Suprapubic skin (tissue), 4 donors: ENCODE measurements at regions not wholly inside any gene's neighbourhood (a gene's known extent, or its start where the extent isn't known, plus 50 kb on each side); places are given as distances from the start of the nearest gene placed in this dataset.

ENCODE experiments used
- DNase-seq, 2 donors: peaks; one replicate each; pipeline ENCODE4 v3.0.0-alpha.2; 2019; ENCODE audit warnings: low spot score in 2 of 2
- H3K27ac ChIP-seq: fragments of 200-600 bp; sonication (generic); one replicate; pipeline ENCODE4 v1.5.1; 2019
- H3K27me3 ChIP-seq: fragments of 200-600 bp; sonication (generic); one replicate; pipeline ENCODE4 v1.5.1; 2019
- H3K36me3 ChIP-seq: fragments of 200-600 bp; sonication (generic); one replicate; pipeline ENCODE4 v1.5.1; 2019
- H3K4me1 ChIP-seq: fragments of 200-600 bp; sonication (generic); one replicate; pipeline ENCODE4 v1.5.1; 2019
- H3K4me3 ChIP-seq: fragments of 200-600 bp; sonication (generic); one replicate; pipeline ENCODE4 v1.5.1; 2019; ENCODE audit warnings: mild to moderate bottlenecking
- H3K9me3 ChIP-seq: fragments of 200-600 bp; sonication (generic); one replicate; pipeline ENCODE4 v1.5.1; 2019
- EP300 ChIP-seq: sonication (generic); formaldehyde crosslinking; IDR thresholded peaks from one replicate; pipeline ENCODE4 v1.6.1; 2017; ENCODE audit warnings: antibody characterized with exemption
- POLR2A ChIP-seq, 2 donors: fragments of 450-650 bp; IDR thresholded peaks; one replicate each; pipeline ENCODE4 v1.6.1; 2017; ENCODE audit warnings: antibody characterized with exemption in 2 of 2, mild to moderate bottlenecking in 2 of 2, moderate library complexity in 2 of 2
- POLR2AphosphoS5 ChIP-seq, 3 donors: sonication (generic); formaldehyde crosslinking; IDR thresholded peaks; one replicate each; pipeline ENCODE4 v1.6.1; 2017; ENCODE audit warnings: antibody characterized with exemption in 3 of 3
- WGBS: methylation state at CpG from one replicate; pipeline ENCODE4 v1.1.5; 2018; 5-methylcytosine and 5-hydroxymethylcytosine counted together
- TF ChIP-seq, protein P1 (sequence below), 2 donors: fragments of 200-600 bp in 1 of 2; fragments of 450-650 bp in 1 of 2; sonication (generic) in 1 of 2; IDR thresholded peaks; one replicate each; pipeline ENCODE4 v1.5.1; 2016 to 2019; ENCODE audit warnings: antibody characterized with exemption in 2 of 2, mild to moderate bottlenecking in 1 of 2, moderate library complexity in 1 of 2

DNA sequence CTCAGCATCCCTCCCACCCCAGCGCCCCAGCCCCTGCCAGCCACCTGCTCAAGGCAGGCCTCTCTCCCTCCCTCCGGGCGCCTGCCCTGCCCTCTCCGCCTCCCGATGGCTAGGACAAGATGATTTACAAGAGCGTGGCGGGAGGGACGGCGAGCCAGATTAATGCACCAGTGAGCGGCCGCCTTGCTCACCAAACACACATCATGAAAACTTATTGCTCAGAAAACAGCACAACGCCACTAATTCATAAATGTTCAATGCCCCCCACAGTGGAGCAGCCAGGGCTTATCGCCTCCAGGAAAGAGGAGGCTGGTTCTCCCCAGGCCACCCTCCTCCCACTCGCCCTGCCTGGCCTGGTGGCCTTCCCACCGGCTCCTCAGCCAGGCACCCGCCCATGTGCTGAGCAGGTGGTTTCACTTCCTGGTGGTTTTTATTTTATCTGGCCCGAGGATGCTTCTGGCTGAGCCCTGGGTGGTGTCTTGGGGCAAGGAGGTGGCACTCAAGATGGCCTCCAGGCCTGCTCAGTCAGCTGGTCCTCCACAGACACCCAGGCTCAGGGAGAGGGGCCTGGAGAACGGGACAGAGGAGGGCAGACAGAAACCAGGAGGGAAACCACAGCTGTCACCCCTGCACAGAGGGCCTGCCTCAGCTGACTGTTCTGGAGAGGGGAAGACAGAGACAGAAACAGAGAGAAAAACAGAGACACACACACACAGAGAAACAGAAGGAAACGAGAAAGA is 284.9 kb downstream of the UACA start:
- DNase-seq: no peak
- H3K36me3 ChIP-seq: no peaks in the 10 kb centered on the region
- H3K4me3 ChIP-seq: no peak overlapping the region
- no peaks in the 10 kb centered on the region for H3K27me3 ChIP-seq
- WGBS: 84% methylated on average over 15 of the region's 19 CpGs
- H3K27ac ChIP-seq: no peak overlapping the region
- H3K4me1 ChIP-seq: peaks cover 30% of the 10 kb centered on the region
- TF ChIP-seq EP300 (no peak), POLR2AphosphoS5 (IDR thresholded peaks at IDR 0.05) (no peak), POLR2A (IDR thresholded peaks at IDR 0.05) (no peak)
- TF ChIP-seq, protein P1, sequence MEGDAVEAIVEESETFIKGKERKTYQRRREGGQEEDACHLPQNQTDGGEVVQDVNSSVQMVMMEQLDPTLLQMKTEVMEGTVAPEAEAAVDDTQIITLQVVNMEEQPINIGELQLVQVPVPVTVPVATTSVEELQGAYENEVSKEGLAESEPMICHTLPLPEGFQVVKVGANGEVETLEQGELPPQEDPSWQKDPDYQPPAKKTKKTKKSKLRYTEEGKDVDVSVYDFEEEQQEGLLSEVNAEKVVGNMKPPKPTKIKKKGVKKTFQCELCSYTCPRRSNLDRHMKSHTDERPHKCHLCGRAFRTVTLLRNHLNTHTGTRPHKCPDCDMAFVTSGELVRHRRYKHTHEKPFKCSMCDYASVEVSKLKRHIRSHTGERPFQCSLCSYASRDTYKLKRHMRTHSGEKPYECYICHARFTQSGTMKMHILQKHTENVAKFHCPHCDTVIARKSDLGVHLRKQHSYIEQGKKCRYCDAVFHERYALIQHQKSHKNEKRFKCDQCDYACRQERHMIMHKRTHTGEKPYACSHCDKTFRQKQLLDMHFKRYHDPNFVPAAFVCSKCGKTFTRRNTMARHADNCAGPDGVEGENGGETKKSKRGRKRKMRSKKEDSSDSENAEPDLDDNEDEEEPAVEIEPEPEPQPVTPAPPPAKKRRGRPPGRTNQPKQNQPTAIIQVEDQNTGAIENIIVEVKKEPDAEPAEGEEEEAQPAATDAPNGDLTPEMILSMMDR (IDR thresholded peaks at IDR 0.05): no peak
- H3K9me3 ChIP-seq: no peaks in the 10 kb centered on the region

DNA sequence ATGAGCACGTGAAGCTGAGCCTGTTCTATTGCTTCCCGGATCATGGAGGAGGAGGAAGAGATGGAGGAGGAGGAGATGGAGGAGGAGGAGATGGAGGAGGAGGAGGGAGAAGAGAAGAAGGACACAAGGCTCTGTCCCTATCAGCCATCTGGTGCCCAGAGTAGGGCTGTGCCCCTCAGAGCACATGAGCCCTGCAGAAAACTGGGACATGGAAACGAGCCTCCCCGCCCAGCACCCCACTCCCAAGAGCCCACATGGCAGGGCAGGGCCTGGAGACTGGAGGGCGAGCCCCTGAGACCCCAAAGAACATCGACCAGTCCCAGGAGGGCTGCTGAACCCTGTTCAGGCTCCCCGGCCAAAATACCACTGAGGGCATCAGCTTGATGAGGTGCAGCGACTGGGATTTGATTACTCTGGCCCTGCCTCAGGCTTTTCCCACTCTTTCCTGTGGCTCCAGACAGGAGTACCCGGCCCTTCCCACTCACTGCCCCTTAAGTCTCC is 285.6 kb downstream of the UACA start:
- TF ChIP-seq POLR2AphosphoS5 (IDR thresholded peaks at IDR 0.05) (no peak), EP300 (no peak), POLR2A (IDR thresholded peaks at IDR 0.05) (no peak)
- TF ChIP-seq, protein P1 (IDR thresholded peaks at IDR 0.05): no peak
- H3K27me3 ChIP-seq: no peaks in the 10 kb centered on the region
- H3K4me1 ChIP-seq: peaks cover 34% of the 10 kb centered on the region
- H3K36me3 ChIP-seq: no peaks in the 10 kb centered on the region
- H3K27ac ChIP-seq: no peak overlapping the region
- H3K9me3 ChIP-seq: no peaks in the 10 kb centered on the region
- DNase-seq: no peak
- 94% methylated on average over 7 of the region's 9 CpGs for WGBS
- H3K4me3 ChIP-seq: no peak overlapping the region

DNA sequence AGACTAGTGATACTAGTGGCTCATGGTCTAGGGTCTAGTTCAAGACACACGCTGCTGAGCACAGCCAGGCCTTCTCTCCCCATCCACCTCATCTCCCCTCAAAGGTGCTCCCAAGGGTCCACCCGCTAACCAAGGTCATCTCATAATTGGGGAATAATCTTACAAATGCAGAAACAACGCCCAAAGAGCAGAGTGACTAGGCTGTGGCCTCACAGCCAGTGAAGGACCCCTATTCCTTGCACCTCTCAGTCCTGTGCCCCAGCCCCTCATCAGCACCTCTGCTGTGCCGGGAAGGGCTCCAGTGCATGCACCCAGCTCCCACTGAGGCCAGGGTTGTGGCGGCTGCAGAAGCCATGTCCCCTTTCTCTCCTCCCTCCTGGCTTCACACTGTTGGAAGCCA is 286.9 kb downstream of the UACA start:
- no peak for DNase-seq
- no peak overlapping the region for H3K4me3 ChIP-seq
- H3K9me3 ChIP-seq: no peaks in the 10 kb centered on the region
- H3K36me3 ChIP-seq: no peaks in the 10 kb centered on the region
- WGBS: 98% methylated on average over 5 of the region's 5 CpGs
- no peak overlapping the region for H3K27ac ChIP-seq
- H3K27me3 ChIP-seq: no peaks in the 10 kb centered on the region
- TF ChIP-seq POLR2A (IDR thresholded peaks at IDR 0.05) (no peak), EP300 (no peak), POLR2AphosphoS5 (IDR thresholded peaks at IDR 0.05) (no peak)
- TF ChIP-seq, protein P1 (IDR thresholded peaks at IDR 0.05): no peak
- H3K4me1 ChIP-seq: peaks cover 34% of the 10 kb centered on the region

DNA sequence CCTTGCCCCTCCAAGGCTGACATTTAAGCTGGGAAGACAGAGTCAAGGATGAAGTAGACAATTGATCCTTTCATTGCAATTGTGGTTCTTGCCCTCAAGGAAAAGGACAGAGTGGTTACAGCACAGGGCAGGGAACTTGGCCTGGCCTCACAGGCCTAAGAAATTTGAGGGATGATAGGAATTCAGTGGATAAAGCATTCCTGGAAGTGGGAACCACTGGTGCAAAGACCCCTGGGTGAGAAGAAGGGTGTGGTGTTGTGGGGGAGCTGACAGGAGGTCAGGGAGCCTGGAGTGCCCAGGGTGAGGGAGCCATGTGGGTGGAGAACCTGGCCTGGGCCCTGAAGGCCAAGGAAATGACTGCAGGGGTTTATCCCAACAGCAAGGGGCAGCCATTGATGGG is 287.4 kb downstream of the UACA start:
- H3K4me3 ChIP-seq: no peak overlapping the region
- H3K9me3 ChIP-seq: no peaks in the 10 kb centered on the region
- H3K27ac ChIP-seq: no peak overlapping the region
- DNase-seq: no peak
- peaks cover 34% of the 10 kb centered on the region for H3K4me1 ChIP-seq
- no peak for TF ChIP-seq EP300
- TF ChIP-seq, protein P1 (IDR thresholded peaks at IDR 0.05): no peak
- TF ChIP-seq POLR2A (IDR thresholded peaks at IDR 0.05): no peak
- TF ChIP-seq POLR2AphosphoS5 (IDR thresholded peaks at IDR 0.05): no peak
- H3K36me3 ChIP-seq: no peaks in the 10 kb centered on the region
- H3K27me3 ChIP-seq: no peaks in the 10 kb centered on the region

DNA sequence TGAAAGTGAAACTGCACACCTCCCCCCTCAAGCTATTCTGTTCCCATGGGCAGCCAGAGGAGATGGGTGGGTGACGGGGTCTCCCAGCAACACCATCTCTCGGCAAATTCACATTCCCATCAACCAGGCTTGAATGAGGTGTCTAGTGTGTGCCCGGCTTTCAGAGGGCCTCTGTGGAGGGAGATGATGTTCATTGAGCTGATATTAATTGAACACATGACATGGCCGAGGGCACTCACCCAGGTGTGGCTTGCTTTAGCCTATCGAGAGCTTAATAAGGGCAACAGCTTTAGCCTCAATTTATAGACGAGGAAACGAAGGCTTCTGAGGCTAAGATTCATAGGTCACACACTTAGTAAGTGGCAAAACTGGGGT is 288.0 kb downstream of the UACA start:
- 64% methylated on average over 7 of the region's 7 CpGs for WGBS
- Histone ChIP-seq H3K27ac (peak overlapping the region; percentile 82), H3K9me3 (no peaks in the 10 kb centered on the region), H3K4me3 (peak overlapping the region; percentile 42), H3K4me1 (peaks cover 34% of the 10 kb centered on the region), H3K27me3 (no peaks in the 10 kb centered on the region), H3K36me3 (no peaks in the 10 kb centered on the region)
- TF ChIP-seq, protein P1 (IDR thresholded peaks at IDR 0.05): no peak
- TF ChIP-seq POLR2AphosphoS5 (IDR thresholded peaks at IDR 0.05) (no peak), POLR2A (IDR thresholded peaks at IDR 0.05) (no peak), EP300 (no peak)
- no peak for DNase-seq
